ENCODE measurements at regions not wholly inside any gene's neighbourhood (a gene's known extent, or its start where the extent isn't known, plus 50 kb on each side); places are given as distances from the start of the nearest gene placed in this dataset.

- TF ChIP-seq, protein P1, sequence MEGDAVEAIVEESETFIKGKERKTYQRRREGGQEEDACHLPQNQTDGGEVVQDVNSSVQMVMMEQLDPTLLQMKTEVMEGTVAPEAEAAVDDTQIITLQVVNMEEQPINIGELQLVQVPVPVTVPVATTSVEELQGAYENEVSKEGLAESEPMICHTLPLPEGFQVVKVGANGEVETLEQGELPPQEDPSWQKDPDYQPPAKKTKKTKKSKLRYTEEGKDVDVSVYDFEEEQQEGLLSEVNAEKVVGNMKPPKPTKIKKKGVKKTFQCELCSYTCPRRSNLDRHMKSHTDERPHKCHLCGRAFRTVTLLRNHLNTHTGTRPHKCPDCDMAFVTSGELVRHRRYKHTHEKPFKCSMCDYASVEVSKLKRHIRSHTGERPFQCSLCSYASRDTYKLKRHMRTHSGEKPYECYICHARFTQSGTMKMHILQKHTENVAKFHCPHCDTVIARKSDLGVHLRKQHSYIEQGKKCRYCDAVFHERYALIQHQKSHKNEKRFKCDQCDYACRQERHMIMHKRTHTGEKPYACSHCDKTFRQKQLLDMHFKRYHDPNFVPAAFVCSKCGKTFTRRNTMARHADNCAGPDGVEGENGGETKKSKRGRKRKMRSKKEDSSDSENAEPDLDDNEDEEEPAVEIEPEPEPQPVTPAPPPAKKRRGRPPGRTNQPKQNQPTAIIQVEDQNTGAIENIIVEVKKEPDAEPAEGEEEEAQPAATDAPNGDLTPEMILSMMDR (conservative IDR thresholded peaks at IDR 0.05; ENCODE audit: low read length): no peak
- no peak for TF ChIP-seq EZH2phosphoT487 (IDR thresholded peaks at IDR 0.05; ENCODE audit: borderline replicate concordance)
Measured at GRCh38 chr22:44645531-44645930, 56.5 kb upstream of the PRR5 start.

All from Loucy (cell line).